Transverse colon (tissue), 4 donors: ENCODE measurements at regions not wholly inside any gene's neighbourhood (a gene's known extent, or its start where the extent isn't known, plus 50 kb on each side); places are given as distances from the start of the nearest gene placed in this dataset.

ENCODE experiments used
- DNase-seq: peaks from one replicate; pipeline ENCODE4 v3.0.0-alpha.2; 2019
- H3K27ac ChIP-seq, 4 donors: fragments of 200-600 bp; sonication (generic); 2 replicates each; pipeline ENCODE4 v1.5.1; 2016 to 2018; ENCODE audit warnings: inconsistent platforms in 4 of 4
- H3K27me3 ChIP-seq: fragments of 200-600 bp; sonication (generic); 2 replicates; pipeline ENCODE4 v1.5.1; 2017; ENCODE audit warnings: inconsistent platforms
- H3K36me3 ChIP-seq, 4 donors: fragments of 200-600 bp; sonication (generic); 2 replicates each; pipeline ENCODE4 v1.5.1; 2017 to 2019; ENCODE audit warnings: inconsistent platforms in 4 of 4
- H3K4me1 ChIP-seq, 4 donors: fragments of 200-600 bp; sonication (generic); 2 replicates each; pipeline ENCODE4 v1.5.1; 2017 to 2020; ENCODE audit warnings: inconsistent platforms in 4 of 4
- H3K4me3 ChIP-seq, 4 donors: fragments of 200-600 bp; sonication (generic); 1 replicate in 1 of 4; 2 replicates in 3 of 4; pipeline versions ENCODE4 v1.5.1 to v1.6.1; 2017 to 2019; ENCODE audit warnings: inconsistent platforms in 4 of 4
- H3K9me3 ChIP-seq, 2 donors: fragments of 200-600 bp; sonication (generic); 2 replicates each; pipeline ENCODE4 v1.5.1; 2017 to 2019; ENCODE audit warnings: inconsistent platforms in 2 of 2
- CTCF ChIP-seq, 5 experiments: fragments of 200-600 bp in 3 of 5; fragments of 450-650 bp in 2 of 5; sonication (generic) in 3 of 5; IDR thresholded peaks; 1 replicate in 2 of 5; 2 replicates in 3 of 5; pipeline ENCODE4 v1.5.1; 2016 to 2017; ENCODE audit warnings: antibody characterized with exemption in 5 of 5, inconsistent platforms in 3 of 5, mild to moderate bottlenecking in 2 of 5, moderate library complexity in 1 of 5
- EP300 ChIP-seq: sonication (generic); formaldehyde crosslinking; IDR thresholded peaks from one replicate; pipeline ENCODE4 v1.6.1; 2017; ENCODE audit warnings: antibody characterized with exemption, low read depth
- POLR2A ChIP-seq: fragments of 450-650 bp; IDR thresholded peaks from one replicate; pipeline ENCODE4 v1.6.1; 2016; ENCODE audit warnings: antibody characterized with exemption, mild to moderate bottlenecking, moderate library complexity
- POLR2AphosphoS5 ChIP-seq, 3 donors: sonication (generic); formaldehyde crosslinking; IDR thresholded peaks; one replicate each; pipeline ENCODE4 v1.6.1; 2016; ENCODE audit warnings: antibody characterized with exemption in 3 of 3
- WGBS, 2 donors: methylation state at CpG; one replicate each; pipeline ENCODE4 v1.1.5; 2018; ENCODE audit warnings: low coverage in 1 of 2; 5-methylcytosine and 5-hydroxymethylcytosine counted together
- in situ Hi-C, 4 donors: fragments of 200-750 bp; cut with MboI; loops; one replicate each; pipeline versions ENCODE4 v1.15.0 to v1.15.1; 2017; ENCODE audit warnings: low sequenced_read_pairs in 3 of 4, low pct_ligation_motif_present in 1 of 4, low pct_unique_long_range_greater_than_20kb in 1 of 4
- intact Hi-C: fragments of 100-400 bp; cut with DNase I; formaldehyde crosslinking; loops from one replicate; pipeline ENCODE4 v1.15.1; 2023; ENCODE audit warnings: low total_unique reads

DNA sequence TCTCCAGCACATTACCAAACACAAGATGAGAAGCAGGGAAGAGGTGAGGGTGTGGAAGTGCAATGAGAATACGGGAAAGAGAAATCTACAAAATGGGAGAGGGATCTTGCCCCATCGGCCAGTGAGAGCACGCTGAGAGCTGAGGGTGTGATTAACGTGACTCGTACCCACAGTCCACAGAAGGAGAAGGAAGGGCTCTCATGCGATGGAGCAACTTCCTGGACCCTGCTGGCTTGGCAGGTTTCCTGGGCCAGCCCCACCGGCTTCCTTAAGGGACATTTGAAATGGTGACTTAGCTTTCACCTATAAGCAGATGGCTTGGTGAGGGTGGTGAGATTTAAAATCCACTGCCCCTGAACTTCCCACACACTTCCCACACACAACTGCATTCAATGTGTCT is 740.1 kb downstream of the UQCRFS1 start:
- Histone ChIP-seq H3K36me3 (no peaks in the 10 kb centered on the region), H3K27ac (no peak overlapping the region), H3K9me3 (no peaks in the 10 kb centered on the region), H3K4me3 (no peak overlapping the region), H3K4me1 (peaks cover 0 to 17% (median 12%) of the 10 kb centered on the region in 4 donors), H3K27me3 (no peaks in the 10 kb centered on the region)
- no peak for TF ChIP-seq POLR2AphosphoS5 (IDR thresholded peaks at IDR 0.05)
- no peak for TF ChIP-seq POLR2A
- no peak for TF ChIP-seq EP300
- in situ Hi-C loops (loop anchor here (10.0 to 25.0 kb wide), 4 partner anchors 164 to 414 kb away; no protein-coding TSS in a partner anchor), intact Hi-C loops (no loop called here)
- WGBS, 2 donors = 40 to 54% methylated on average over 2 to 7 of the region's 7 CpGs
- DNase-seq = peak; percentile 26

- no peaks in the 10 kb centered on the region for H3K36me3 ChIP-seq
- H3K9me3 ChIP-seq = no peaks in the 10 kb centered on the region
- DNase-seq = no peak
- H3K27me3 ChIP-seq = no peaks in the 10 kb centered on the region
- intact Hi-C loops (no loop called here), in situ Hi-C loops (loop anchor here (10.0 to 25.0 kb wide), 4 partner anchors 165 to 415 kb away; no protein-coding TSS in a partner anchor)
- no peak overlapping the region for H3K4me3 ChIP-seq
- H3K27ac ChIP-seq = no peak overlapping the region
- TF ChIP-seq CTCF (IDR thresholded peaks at IDR 0.05) = no peak
- WGBS, 2 donors = 72 to 73% methylated on average over 6 to 7 of the region's 7 CpGs
- peaks cover 0 to 17% (median 12%) of the 10 kb centered on the region in 4 donors for H3K4me1 ChIP-seq
Observed at GRCh38 chr19:28471731-28472510, 741.0 kb downstream of the UQCRFS1 start.

DNA sequence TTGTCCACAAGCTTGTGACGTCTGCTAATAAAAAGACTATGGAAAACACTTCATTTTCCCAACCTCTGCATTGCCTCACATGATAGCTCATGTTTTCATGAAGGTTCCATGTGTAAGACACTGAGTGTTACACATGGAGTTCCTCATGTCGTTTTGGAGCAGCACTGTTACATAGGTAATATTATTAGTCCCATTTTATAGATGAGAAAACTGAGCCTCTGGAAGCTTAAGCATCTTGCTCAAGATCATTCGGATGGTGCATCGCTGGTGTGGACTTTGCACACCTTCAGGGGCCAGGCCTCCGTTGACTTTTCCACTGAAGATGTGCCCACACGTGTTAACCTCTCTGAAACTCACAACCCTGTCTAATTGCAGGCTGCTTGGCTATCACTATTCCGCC is 743.4 kb downstream of the UQCRFS1 start:
- WGBS, 2 donors = 53 to 84% methylated on average over 6 to 7 of the region's 7 CpGs
- TF ChIP-seq POLR2A = no peak
- TF ChIP-seq POLR2AphosphoS5 (IDR thresholded peaks at IDR 0.05) = no peak
- no peak for TF ChIP-seq CTCF (IDR thresholded peaks at IDR 0.05)
- no peak for TF ChIP-seq EP300
- peaks cover 0 to 17% (median 12%) of the 10 kb centered on the region in 4 donors for H3K4me1 ChIP-seq
- no peaks in the 10 kb centered on the region for H3K36me3 ChIP-seq
- intact Hi-C loops = loop anchor here (10.0 kb wide), 2 partner anchors 245 to 405 kb away; no protein-coding TSS in a partner anchor
- H3K4me3 ChIP-seq = no peak overlapping the region
- in situ Hi-C loops = loop anchor here (5.0 to 25.0 kb wide), 6 partner anchors 163 to 418 kb away; no protein-coding TSS in a partner anchor
- no peak for DNase-seq
- H3K27me3 ChIP-seq = no peaks in the 10 kb centered on the region
- peak overlapping the region in 3 of 4 donors; percentile 47 to 71 (median 67) for H3K27ac ChIP-seq
- no peaks in the 10 kb centered on the region for H3K9me3 ChIP-seq

DNA sequence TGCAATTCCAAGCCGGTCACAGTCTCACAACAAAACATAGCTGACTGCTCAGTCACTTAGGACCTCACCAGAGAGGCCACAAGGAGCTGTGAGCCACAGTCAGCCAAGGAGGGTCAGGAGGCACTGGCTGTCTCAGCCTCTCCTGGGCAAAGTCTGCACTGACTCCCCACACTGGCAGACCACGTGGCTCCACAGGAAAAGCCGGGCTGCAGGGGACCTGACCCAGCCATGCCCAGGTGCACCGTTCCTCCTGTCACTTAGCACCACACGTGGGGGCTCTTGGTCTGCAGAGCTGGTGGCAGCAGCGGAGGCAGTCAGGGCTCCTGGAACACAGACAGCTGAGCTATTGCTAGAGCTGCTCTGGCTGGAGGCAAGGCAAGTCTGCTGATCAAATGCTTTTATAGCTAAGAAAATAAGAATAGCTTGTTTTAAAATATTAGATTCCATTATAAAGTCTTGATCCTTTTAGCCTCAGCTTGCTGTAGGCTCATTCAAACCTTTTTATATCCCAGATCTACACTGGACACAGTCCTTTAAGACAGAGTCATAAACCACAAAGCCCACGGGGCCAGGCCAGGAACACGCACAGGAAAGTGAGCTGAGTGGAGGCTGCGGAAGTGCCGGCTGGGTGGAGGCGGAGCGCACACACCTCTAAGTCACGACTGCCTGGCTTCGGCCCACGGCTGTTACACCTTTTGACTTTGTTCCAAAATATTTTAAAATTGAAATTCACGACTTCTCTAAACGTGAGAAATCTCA is 744.1 kb downstream of the UQCRFS1 start:
- H3K4me1 ChIP-seq = peaks cover 0 to 17% (median 12%) of the 10 kb centered on the region in 4 donors
- DNase-seq = peak; percentile 75
- no peaks in the 10 kb centered on the region for H3K27me3 ChIP-seq
- in situ Hi-C loops (loop anchor here (5.0 to 25.0 kb wide), 6 partner anchors 163 to 418 kb away; no protein-coding TSS in a partner anchor), intact Hi-C loops (loop anchor here (10.0 kb wide), 2 partner anchors 246 to 406 kb away; no protein-coding TSS in a partner anchor)
- H3K27ac ChIP-seq = peak overlapping the region; percentile 47 to 71 (median 62)
- H3K9me3 ChIP-seq = no peaks in the 10 kb centered on the region
- TF ChIP-seq EP300 = no peak
- TF ChIP-seq CTCF (IDR thresholded peaks at IDR 0.05) = peak in 2 of 5 experiments; percentile 32 to 64
- H3K36me3 ChIP-seq = no peaks in the 10 kb centered on the region
- H3K4me3 ChIP-seq = no peak overlapping the region
- 8 to 19% methylated on average over 7 to 17 of the region's 17 CpGs for WGBS, 2 donors
